ENCODE measurements at regions not wholly inside any gene's neighbourhood (a gene's known extent, or its start where the extent isn't known, plus 50 kb on each side); places are given as distances from the start of the nearest gene placed in this dataset.

DNA sequence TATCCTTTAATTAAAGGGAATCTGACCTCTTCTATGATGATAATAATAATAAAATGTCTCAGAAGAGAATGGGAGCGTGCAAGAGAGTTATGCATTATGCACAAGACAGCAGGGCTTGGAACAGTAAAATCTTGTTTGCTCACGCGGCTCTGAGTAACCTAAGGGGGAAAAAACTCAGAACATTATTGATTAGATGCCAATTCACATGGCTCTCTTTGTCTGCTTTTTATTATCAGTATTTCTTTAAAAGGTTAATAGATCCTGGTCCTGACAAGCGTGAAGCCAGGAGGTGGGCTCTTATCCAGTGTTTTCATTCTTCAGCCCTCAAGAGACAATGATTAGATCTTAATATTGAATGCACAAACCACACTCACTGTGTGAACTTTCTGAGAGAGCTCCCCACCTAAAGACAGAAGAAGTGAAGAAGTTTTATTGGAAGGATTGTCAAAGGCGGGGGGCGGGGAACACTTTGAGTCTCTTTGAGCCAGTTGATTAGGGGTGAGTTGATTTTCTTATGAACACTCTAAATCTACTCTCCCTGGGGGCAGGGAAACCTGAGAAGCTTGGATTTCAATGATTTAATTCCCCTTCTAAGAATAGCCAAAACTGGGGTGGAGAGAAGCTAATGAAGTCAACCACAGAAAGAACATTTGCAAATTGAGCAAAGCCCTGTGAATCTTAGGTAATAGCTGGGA, 127.5 kb upstream of the CTAGE1 start:
- H3K4me3 ChIP-seq (ENCODE audit: low read depth, poor library complexity, severe bottlenecking) = no peak overlapping the region
- intact Hi-C loops (cut with DNase I; ENCODE audit: low total_unique reads) = loop anchor here (10.0 kb wide), 1 partner anchor 50 kb away; no protein-coding TSS in a partner anchor
- TF ChIP-seq CTCF (IDR thresholded peaks at IDR 0.05) = no peak
- TF ChIP-seq POLR2A (IDR thresholded peaks at IDR 0.05) = no peak
- no peak for DNase-seq (ENCODE audit: low spot score in 2 of 2)
- WGBS, 2 donors = 58 to 60% methylated on average over 6 of the region's 6 CpGs

DNA sequence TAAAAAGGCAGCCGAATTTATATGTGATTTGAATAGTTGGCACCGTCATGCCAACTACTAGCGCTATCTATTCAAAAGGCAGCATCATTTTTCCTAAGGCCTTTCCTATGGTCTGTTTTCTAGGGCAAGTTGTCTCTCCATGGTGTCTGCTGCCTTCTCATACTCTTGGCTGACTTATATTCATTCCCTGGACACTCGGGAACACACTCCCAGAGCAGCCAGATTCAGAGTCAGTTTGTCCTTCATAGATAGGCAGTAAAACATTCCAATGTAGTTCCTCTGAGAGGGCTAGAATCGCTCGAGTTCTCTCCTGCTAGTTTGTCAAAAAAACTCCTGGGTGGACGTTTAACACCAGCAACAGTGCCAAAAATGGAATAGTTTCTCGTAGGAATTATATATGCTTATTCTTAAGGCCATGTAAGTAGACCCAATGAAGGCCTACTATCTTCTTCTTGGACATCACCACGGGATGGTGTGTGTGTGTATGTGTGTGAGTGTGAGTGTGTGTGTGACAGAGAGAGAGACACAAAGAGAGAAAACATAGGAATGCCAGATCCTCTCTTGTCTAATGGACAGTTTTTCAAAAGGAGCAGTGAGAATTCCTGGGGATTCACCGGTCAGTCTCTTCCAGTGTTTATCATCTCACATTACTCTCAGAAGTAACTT, 129.3 kb upstream of the CTAGE1 start:
- WGBS, 2 donors = 76% methylated on average over 10 of the region's 10 CpGs

DNA sequence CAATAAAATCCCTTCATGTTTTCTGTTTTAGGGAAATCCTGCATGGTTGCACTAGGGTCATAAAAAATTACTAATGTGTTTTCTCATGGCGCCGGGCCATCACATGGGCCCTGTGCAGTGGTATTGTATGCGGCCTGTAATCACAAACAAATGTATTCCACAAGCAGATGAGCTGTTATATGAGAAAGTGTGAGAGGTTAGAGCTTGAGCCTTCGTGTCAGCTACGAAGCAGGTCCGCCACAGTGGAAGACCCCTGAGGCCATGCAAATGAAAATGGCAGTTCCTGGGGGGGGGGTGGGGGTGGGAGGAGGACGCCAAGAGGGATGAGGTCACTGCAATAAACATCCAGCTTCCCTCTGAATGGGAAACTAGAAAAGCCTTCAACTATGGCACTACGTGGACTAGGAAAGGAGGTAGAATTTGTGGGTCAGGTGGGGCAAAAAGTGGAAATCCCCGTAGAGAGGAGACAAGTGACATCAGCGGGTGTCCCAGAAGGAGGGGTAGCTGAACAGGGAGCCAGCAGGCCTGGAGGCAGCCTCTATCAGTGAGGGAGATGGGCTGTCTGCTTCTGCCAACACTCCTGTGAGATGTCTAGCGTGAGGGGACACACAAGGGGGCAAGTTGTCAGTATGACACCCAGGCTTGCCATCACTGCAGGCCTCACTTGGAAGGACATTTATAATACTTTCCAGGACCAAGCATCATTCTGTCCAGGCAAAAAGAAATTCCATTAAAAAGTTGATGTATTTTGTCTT, 130.3 kb upstream of the CTAGE1 start:
- intact Hi-C loops (cut with DNase I; ENCODE audit: low total_unique reads) = loop anchor here (10.0 kb wide), 1 partner anchor 53 kb away; no protein-coding TSS in a partner anchor
- WGBS, 2 donors = 54 to 65% methylated on average over 11 of the region's 11 CpGs
- H3K4me3 ChIP-seq (ENCODE audit: low read depth, poor library complexity, severe bottlenecking) = no peak overlapping the region
- DNase-seq (ENCODE audit: low spot score in 2 of 2) = no peak
- TF ChIP-seq POLR2A (IDR thresholded peaks at IDR 0.05) (no peak), CTCF (IDR thresholded peaks at IDR 0.05) (no peak)

More for the DNA sequence above, 129.3 kb upstream of the CTAGE1 start:
- no peak for DNase-seq (ENCODE audit: low spot score in 2 of 2)
- TF ChIP-seq CTCF (IDR thresholded peaks at IDR 0.05) (no peak), POLR2A (IDR thresholded peaks at IDR 0.05) (no peak)
- intact Hi-C loops (cut with DNase I; ENCODE audit: low total_unique reads) = loop anchor here (10.0 kb wide), 1 partner anchor 52 kb away; no protein-coding TSS in a partner anchor
- H3K4me3 ChIP-seq (ENCODE audit: low read depth, poor library complexity, severe bottlenecking) = no peak overlapping the region

DNA sequence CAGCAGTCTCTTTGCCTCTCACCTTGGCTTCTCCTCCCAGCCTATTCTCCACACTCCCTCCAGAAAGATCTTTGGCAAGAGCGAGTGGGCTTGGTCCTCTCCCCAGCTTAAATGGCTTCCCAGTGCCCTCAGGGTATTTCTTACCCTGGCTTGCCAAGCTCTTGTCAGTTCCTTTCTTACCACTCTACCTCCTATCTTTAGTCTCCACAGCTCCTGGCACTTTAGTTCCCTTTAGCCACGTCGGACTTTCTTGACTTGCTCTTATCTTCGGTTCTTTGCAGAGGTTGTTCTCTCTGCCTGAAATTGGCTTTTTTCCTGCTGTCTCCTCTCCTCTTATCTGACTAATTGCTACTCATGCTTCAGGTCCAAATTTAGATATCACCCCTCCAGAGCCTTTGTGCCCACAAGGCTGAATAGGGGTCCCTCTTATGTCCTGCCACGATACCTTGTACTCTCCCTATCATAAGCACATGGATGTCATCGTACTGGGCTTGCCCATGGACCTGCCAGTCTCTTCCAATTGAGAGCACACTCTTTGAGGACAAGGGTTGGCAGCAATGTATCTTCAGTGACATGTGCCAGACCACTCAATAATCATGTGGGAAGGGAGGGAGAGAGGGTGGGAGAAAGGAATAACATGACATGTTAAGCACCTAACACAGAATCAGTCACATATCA, 131.7 kb upstream of the CTAGE1 start:
- intact Hi-C loops (cut with DNase I; ENCODE audit: low total_unique reads) = loop anchor here (10.0 kb wide), 1 partner anchor 55 kb away; no protein-coding TSS in a partner anchor
- DNase-seq (ENCODE audit: low spot score in 2 of 2) = no peak
- TF ChIP-seq POLR2A (IDR thresholded peaks at IDR 0.05) (no peak), CTCF (IDR thresholded peaks at IDR 0.05) (no peak)
- WGBS, 2 donors = 70 to 73% methylated on average over 6 of the region's 6 CpGs
- H3K4me3 ChIP-seq (ENCODE audit: low read depth, poor library complexity, severe bottlenecking) = no peak overlapping the region

- intact Hi-C loops (cut with DNase I; ENCODE audit: low total_unique reads) = no loop called here
- WGBS, 2 donors = 58 to 67% methylated on average over 2 of the region's 2 CpGs
- no peak for DNase-seq (ENCODE audit: low spot score in 2 of 2)
- TF ChIP-seq CTCF (IDR thresholded peaks at IDR 0.05) (no peak), POLR2A (IDR thresholded peaks at IDR 0.05) (no peak)
- H3K4me3 ChIP-seq (ENCODE audit: low read depth, poor library complexity, severe bottlenecking) = no peak overlapping the region
These were observed 132.7 kb upstream of the CTAGE1 start for GRCh38 chr18:22550366-22550765.

All from lower leg skin (tissue), 4 donors.